PC-9 (cell line): ENCODE measurements at regions not wholly inside any gene's neighbourhood (a gene's known extent, or its start where the extent isn't known, plus 50 kb on each side); places are given as distances from the start of the nearest gene placed in this dataset.

Experiments used
- EZH2 ChIP-seq: fragments of 200-600 bp; sonication (generic); IDR thresholded peaks from 2 replicates; pipeline ENCODE4 v1.8.0; 2017; ENCODE audit warnings: antibody characterized with exemption, low read depth
- TF ChIP-seq, protein P1 (sequence below): fragments of 200-600 bp; sonication (generic); conservative IDR thresholded peaks from 2 replicates; pipeline ENCODE4 v1.6.1; 2017; ENCODE audit warnings: mixed run types, antibody characterized with exemption, mild to moderate bottlenecking, moderate library complexity

- no peak for TF ChIP-seq EZH2
- TF ChIP-seq, protein P1, sequence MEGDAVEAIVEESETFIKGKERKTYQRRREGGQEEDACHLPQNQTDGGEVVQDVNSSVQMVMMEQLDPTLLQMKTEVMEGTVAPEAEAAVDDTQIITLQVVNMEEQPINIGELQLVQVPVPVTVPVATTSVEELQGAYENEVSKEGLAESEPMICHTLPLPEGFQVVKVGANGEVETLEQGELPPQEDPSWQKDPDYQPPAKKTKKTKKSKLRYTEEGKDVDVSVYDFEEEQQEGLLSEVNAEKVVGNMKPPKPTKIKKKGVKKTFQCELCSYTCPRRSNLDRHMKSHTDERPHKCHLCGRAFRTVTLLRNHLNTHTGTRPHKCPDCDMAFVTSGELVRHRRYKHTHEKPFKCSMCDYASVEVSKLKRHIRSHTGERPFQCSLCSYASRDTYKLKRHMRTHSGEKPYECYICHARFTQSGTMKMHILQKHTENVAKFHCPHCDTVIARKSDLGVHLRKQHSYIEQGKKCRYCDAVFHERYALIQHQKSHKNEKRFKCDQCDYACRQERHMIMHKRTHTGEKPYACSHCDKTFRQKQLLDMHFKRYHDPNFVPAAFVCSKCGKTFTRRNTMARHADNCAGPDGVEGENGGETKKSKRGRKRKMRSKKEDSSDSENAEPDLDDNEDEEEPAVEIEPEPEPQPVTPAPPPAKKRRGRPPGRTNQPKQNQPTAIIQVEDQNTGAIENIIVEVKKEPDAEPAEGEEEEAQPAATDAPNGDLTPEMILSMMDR, result no peak
Measured at GRCh38 chr2:175871331-175872004, 130.6 kb downstream of the LNPK start.
